ENCODE measurements at regions not wholly inside any gene's neighbourhood (a gene's known extent, or its start where the extent isn't known, plus 50 kb on each side); places are given as distances from the start of the nearest gene placed in this dataset.
"Not testable (repeated sequence)": the region's sequence is repeated elsewhere in the genome, so short reads cannot be mapped to it uniquely, and the experiment has no call there.

GRCh38 chr3:4223777-4224176 lies 79.4 kb upstream of the SETMAR start:
- H3K27ac ChIP-seq: no peak overlapping the region
- H3K36me3 ChIP-seq: no peaks in the 10 kb centered on the region
- H3K27me3 ChIP-seq: no peaks in the 10 kb centered on the region
- no peaks in the 10 kb centered on the region; the same call in 1 of the 2 replicates for H3K9me3 ChIP-seq (replicated peaks)
- H3K4me3 ChIP-seq: no peak overlapping the region
- peaks cover 10% of the 10 kb centered on the region; the same call in 1 of the 2 replicates for H3K4me1 ChIP-seq
- no peak for DNase-seq

GRCh38 chr3:4224331-4224730 lies 78.8 kb upstream of the SETMAR start:
- Histone ChIP-seq H3K36me3 (no peaks in the 10 kb centered on the region), H3K4me3 (no peak overlapping the region), H3K9me3 (replicated peaks) (no peaks in the 10 kb centered on the region; the same call in 1 of the 2 replicates), H3K27ac (no peak overlapping the region), H3K4me1 (peaks cover 10% of the 10 kb centered on the region; the same call in 1 of the 2 replicates), H3K27me3 (no peaks in the 10 kb centered on the region)
- no peak for DNase-seq

DNA sequence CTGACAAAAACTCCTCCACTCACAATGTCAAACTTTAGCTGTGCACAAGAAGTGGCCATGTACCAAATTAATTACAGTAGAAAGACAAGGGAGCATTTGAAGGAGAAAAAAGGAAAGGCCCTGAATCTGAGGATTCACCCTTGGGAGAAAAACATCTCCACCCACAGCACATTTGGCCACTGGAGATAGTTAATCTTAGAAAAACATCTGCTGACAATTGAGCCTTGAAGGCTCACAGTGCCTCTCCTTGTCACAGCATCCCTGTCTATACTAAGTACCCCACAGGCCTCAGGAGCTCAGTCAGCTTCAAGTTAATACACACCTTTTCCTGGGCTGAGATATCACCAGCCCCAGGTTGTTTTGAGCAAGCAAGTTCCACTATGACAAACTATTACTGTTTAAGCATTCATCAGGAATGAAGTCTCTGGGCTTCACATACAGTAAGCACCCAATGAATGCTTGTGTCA lies 78.1 kb upstream of the SETMAR start:
- no peaks in the 10 kb centered on the region for H3K36me3 ChIP-seq
- DNase-seq: no peak
- no peak overlapping the region for H3K4me3 ChIP-seq
- peaks cover 7% of the 10 kb centered on the region; the same call in 1 of the 2 replicates for H3K4me1 ChIP-seq
- no peaks in the 10 kb centered on the region for H3K27me3 ChIP-seq
- no peaks in the 10 kb centered on the region; the same call in 1 of the 2 replicates for H3K9me3 ChIP-seq (replicated peaks)
- H3K27ac ChIP-seq: no peak overlapping the region

DNA sequence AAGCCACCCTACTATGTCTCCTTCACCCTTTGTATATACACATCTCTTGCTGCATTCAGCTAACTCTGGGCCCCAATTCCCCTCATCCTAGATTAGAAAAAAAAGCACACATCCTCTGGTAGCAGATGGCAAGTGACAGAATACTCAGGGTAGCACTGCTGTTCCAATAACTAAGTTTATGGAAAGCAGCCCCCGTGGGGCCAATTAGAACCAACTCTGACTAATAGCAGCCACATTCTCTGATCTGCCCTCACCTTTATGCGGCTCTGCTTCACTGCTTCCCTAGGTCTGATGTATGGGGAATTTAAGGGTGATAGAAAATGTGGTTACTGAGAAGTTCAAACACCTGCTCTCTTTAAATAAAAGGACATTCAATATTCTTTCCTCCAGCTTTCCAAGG lies 74.9 kb upstream of the SETMAR start:
- no peaks in the 10 kb centered on the region for H3K27me3 ChIP-seq
- no peak overlapping the region for H3K27ac ChIP-seq
- no peaks in the 10 kb centered on the region; the same call in 1 of the 2 replicates for H3K9me3 ChIP-seq (replicated peaks)
- 0 out of 2 replicates have a peak, but pooled peaks cover 2% of the 10 kb centered on the region for H3K4me1 ChIP-seq
- H3K4me3 ChIP-seq: no peak overlapping the region
- no peak for DNase-seq
- no peaks in the 10 kb centered on the region for H3K36me3 ChIP-seq

DNA sequence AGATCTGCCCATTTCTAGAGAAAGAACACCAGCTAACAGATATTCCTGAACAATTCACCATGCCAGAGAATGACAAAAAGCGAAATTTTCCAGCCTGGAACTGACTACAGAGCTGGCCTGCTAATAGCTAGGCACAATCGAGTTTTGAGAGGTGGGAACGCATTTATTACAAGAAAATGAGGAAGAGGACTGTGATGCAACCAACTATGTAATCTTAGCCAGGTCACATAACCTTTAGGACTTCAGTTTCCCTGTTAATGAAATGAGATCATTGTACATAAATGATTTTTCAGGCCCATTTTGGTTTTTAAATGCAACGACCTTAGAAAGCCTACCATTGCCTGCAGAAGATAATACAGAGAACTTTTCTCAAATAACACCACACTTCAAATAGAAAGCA lies 72.1 kb upstream of the SETMAR start:
- H3K4me1 ChIP-seq: 0 out of 2 replicates have a peak, but pooled peaks cover 2% of the 10 kb centered on the region
- no peaks in the 10 kb centered on the region; the same call in 1 of the 2 replicates for H3K9me3 ChIP-seq (replicated peaks)
- no peaks in the 10 kb centered on the region for H3K27me3 ChIP-seq
- no peak overlapping the region for H3K27ac ChIP-seq
- H3K4me3 ChIP-seq: no peak overlapping the region
- DNase-seq: no peak
- no peaks in the 10 kb centered on the region for H3K36me3 ChIP-seq

DNA sequence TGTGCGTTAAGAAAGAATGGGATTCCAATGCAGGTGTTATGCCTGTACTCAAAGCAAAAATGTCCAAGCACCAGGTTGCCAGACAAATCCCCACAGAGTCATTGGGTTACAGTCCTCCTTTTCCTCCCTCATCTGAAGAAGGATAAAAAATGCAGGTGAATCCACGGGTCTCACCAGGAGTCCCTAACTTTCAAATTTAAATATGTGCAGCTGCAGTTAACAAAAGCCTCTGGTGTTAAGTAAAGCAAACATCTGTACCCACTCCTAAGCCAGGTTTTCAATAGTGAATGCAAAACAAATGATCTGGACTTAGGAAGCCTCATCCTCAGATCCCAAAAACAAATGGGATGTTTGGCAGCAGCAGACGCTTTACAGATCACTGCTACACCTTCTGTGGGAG lies 70.4 kb upstream of the SETMAR start:
- Histone ChIP-seq H3K9me3 (replicated peaks) (no peaks in the 10 kb centered on the region; the same call in 1 of the 2 replicates), H3K27ac (no peak overlapping the region), H3K27me3 (no peaks in the 10 kb centered on the region), H3K4me3 (no peak overlapping the region), H3K36me3 (no peaks in the 10 kb centered on the region), H3K4me1 (0 out of 2 replicates have a peak, but pooled peaks cover 2% of the 10 kb centered on the region)
- DNase-seq: no peak

DNA sequence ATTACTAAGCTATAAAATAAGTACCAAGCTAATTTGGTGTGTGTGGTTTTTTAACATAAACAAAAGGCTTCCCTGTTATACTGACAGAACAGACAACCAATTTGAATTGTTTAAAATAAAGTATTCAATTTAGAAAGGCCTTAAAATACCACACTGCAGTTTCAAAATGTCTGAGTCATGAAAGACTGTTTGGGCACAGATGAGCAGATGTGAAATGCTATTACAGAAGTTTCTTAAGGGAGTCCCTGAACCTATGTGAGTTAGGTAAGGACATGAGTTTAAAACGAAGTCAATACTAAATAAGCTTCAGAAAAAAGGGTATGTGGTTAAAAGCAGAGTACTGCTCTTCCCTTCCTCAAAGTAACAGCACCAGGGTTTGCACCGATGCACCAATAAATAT lies 69.7 kb upstream of the SETMAR start:
- no peak for DNase-seq
- Histone ChIP-seq H3K36me3 (no peaks in the 10 kb centered on the region), H3K4me1 (0 out of 2 replicates have a peak, but pooled peaks cover 2% of the 10 kb centered on the region), H3K27ac (no peak overlapping the region), H3K4me3 (no peak overlapping the region), H3K27me3 (no peaks in the 10 kb centered on the region), H3K9me3 (replicated peaks) (no peaks in the 10 kb centered on the region; the same call in 1 of the 2 replicates)

DNA sequence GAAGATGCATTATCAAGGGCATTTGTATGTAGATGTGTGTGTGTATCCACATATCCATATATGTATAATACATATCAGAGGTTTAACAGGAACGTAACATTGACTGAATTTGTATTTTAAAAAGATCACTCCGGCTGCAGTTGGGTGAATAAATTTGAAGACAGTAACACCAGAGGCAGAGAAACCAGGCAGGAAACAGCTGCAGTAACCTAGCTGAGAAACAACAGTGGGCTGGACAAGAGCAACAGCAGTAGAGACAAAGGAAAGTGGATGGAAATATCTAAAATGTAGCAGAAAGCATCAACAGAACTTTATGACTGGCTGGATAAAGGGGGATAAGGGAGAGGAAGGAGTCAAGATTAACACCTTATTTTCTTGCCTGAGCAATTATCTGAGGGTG lies 68.3 kb upstream of the SETMAR start:
- H3K9me3 ChIP-seq (replicated peaks): no peaks in the 10 kb centered on the region
- no peaks in the 10 kb centered on the region for H3K36me3 ChIP-seq
- H3K4me3 ChIP-seq: no peak overlapping the region
- H3K4me1 ChIP-seq: no peaks in the 10 kb centered on the region
- H3K27ac ChIP-seq: no peak overlapping the region
- no peak for DNase-seq
- H3K27me3 ChIP-seq: no peaks in the 10 kb centered on the region

DNA sequence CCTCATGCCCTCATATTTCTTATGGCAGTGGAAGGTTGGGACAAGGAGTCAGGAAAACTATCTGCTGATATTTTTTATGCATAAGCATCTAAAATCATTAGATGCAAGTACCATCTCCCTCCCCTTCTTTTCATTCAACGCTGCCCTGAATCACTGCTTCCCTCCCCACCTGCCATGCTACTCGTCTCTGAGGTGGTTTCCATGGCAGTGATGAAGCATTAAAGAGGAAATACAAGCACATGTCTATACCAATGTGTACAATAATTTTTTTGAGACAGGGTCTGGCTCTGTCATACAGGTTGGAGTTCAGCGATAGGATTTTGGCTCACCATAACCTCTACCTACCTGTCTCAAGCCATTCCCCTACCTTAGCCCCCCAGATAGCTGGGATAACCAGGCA lies 67.5 kb upstream of the SETMAR start:
- no peak overlapping the region for H3K4me3 ChIP-seq
- no peak overlapping the region for H3K27ac ChIP-seq
- no peaks in the 10 kb centered on the region for H3K36me3 ChIP-seq
- no peaks in the 10 kb centered on the region for H3K27me3 ChIP-seq
- no peaks in the 10 kb centered on the region for H3K4me1 ChIP-seq
- no peaks in the 10 kb centered on the region for H3K9me3 ChIP-seq (replicated peaks)
- DNase-seq: no peak

DNA sequence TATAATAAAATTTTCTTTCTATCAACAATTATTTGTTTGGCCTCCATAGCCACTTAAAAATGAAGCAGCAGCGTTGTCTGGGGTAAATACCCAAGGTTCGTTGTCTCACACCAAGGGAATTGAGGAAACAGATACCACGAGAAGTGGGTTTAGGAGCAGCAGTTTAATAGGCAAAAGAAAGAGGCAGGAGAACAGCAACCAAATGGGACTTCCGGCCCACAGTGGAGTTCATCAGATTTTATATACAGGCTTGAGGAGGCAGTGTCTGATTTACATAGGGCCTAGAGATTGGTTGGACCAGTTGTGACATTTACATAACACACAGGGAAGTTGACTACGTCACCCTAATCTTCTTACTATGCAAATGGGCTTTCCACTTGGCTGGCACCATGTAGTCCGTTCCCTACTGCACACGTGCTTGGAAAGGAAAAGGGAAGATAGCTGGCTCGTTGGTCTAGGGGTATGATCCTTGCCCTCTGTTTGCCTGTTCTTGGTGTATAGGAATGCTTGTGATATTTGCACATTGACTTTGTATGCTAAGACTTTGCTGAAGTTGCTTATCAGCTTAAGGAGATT lies 61.5 kb upstream of the SETMAR start:
- H3K27ac ChIP-seq: no peak overlapping the region
- H3K9me3 ChIP-seq (replicated peaks): no peaks in the 10 kb centered on the region
- no peak overlapping the region for H3K4me3 ChIP-seq
- H3K27me3 ChIP-seq: no peaks in the 10 kb centered on the region
- no peaks in the 10 kb centered on the region for H3K36me3 ChIP-seq
- no peaks in the 10 kb centered on the region for H3K4me1 ChIP-seq
- DNase-seq: no peak

DNA sequence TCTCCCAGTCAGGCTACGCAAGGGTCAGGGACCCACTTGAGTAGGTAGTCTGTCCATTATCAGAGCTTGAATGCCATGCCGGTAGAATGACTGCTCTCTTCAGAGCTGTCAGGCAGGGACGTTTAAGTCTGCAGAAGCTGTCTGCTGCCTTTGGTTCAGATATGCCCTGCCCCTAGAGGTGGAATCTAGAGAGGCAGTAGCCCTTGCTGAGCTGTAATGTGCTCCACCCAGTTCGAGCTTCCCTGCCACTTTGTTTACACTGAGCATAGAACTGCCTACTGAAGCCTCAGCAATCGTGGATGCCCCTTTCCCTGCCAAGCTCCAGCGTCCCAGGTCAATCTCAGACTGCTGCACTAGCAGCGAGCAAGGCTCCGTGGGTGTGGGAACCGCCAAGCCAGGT lies 57.5 kb upstream of the SETMAR start:
- H3K27me3 ChIP-seq: no peaks in the 10 kb centered on the region
- no peak overlapping the region for H3K4me3 ChIP-seq
- H3K36me3 ChIP-seq: no peaks in the 10 kb centered on the region
- no peak overlapping the region for H3K27ac ChIP-seq
- DNase-seq: no peak
- H3K4me1 ChIP-seq: no peaks in the 10 kb centered on the region
- no peaks in the 10 kb centered on the region for H3K9me3 ChIP-seq (replicated peaks)

DNA sequence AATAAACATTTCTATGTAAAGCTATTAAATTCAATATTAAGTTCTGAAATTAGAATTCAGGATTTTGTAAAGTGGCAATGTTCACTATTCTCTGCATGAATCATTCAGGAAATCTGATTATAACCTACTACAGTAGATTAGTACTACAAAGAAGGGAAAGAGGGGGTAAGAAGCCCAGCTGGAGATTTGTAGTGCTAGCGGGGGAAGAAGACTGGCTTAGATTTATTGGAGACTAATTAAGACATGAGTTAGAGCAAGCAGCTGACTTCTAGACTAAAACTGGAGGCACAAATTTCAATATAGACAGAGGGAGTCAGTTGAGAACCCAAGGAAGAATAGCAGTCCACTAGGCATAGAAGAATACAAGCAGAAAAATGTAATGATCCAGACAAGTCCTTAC lies 55.8 kb upstream of the SETMAR start:
- Histone ChIP-seq H3K9me3 (replicated peaks) (no peaks in the 10 kb centered on the region), H3K27ac (no peak overlapping the region), H3K4me1 (no peaks in the 10 kb centered on the region), H3K27me3 (no peaks in the 10 kb centered on the region), H3K4me3 (no peak overlapping the region), H3K36me3 (no peaks in the 10 kb centered on the region)
- no peak for DNase-seq

DNA sequence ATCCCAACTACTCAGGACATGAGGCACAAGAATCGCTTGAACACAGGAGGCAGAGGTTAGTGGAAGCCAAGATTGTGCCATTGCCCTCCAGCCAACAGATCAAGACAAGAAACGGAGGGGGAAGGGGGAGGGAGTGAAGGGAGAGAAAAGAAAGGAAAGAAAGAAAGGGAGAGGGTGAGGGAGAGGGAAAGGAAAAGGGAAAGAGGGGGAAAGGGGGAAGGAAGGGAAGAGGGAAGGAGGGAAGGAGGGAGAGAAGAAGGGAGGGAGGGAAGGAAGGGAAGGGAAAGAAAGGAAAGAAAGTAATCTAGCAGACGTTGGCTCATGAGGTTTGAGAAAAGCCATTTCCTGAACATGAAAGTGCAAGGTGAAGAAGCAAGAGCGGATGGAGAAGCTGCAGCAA lies 53.1 kb upstream of the SETMAR start:
- no peaks in the 10 kb centered on the region for H3K27me3 ChIP-seq
- H3K9me3 ChIP-seq (replicated peaks): no peaks in the 10 kb centered on the region
- no peak for DNase-seq
- no peak overlapping the region for H3K27ac ChIP-seq
- no peaks in the 10 kb centered on the region for H3K36me3 ChIP-seq
- no peaks in the 10 kb centered on the region for H3K4me1 ChIP-seq
- H3K4me3 ChIP-seq: no peak overlapping the region

DNA sequence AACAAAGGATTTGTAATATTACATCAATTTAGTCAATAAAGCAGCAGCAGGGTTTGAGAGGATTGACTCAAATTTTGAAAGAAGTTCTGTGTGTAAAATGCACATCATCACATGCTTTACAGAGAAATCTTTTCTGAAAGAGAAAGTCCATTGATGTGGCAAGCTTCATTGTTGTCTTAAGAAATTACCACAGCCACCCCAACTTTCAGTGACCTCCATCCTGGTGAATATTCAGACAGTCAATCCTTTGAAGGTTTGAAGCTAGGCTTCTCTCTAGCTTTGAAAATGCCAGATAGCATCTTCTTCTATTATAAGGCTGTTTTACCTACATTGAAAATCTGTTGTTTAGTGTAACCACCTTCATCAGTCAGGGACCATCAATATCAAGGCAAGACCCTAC lies 51.8 kb upstream of the SETMAR start:
- no peaks in the 10 kb centered on the region for H3K27me3 ChIP-seq
- no peaks in the 10 kb centered on the region for H3K9me3 ChIP-seq (replicated peaks)
- H3K36me3 ChIP-seq: no peaks in the 10 kb centered on the region
- no peak for DNase-seq
- H3K27ac ChIP-seq: no peak overlapping the region
- no peak overlapping the region for H3K4me3 ChIP-seq
- no peaks in the 10 kb centered on the region for H3K4me1 ChIP-seq

GRCh38 chr3:4253072-4253832 lies 49.9 kb upstream of the SETMAR start:
- H3K36me3 ChIP-seq; DNase-seq; H3K27me3 ChIP-seq; H3K4me3 ChIP-seq; H3K27ac ChIP-seq; H3K9me3 ChIP-seq (replicated peaks); H3K4me1 ChIP-seq: not testable (repeated sequence)

Data from SJCRH30 (cell line).